ENCODE measurements at regions not wholly inside any gene's neighbourhood (a gene's known extent, or its start where the extent isn't known, plus 50 kb on each side); places are given as distances from the start of the nearest gene placed in this dataset.

- DNase-seq = no peak
Observed at GRCh38 chr10:29850371-29850770, 209.0 kb downstream of the JCAD start.

GRCh38 chr10:29849886-29850285 is 209.5 kb downstream of the JCAD start:
- DNase-seq = no peak

- DNase-seq = no peak
Observed at GRCh38 chr10:29849126-29849833, 210.1 kb downstream of the JCAD start.

GRCh38 chr10:29846881-29847280 is 212.1 kb upstream of the SVIL start:
- no peak for DNase-seq

- DNase-seq = no peak
Observed at GRCh38 chr10:29845166-29845565, 210.4 kb upstream of the SVIL start.

- no peak for DNase-seq
Observed at GRCh38 chr10:29843143-29843542, 208.4 kb upstream of the SVIL start.

- no peak for DNase-seq
Observed at GRCh38 chr10:29841724-29842649, 207.2 kb upstream of the SVIL start.

- no peak for DNase-seq
Observed at GRCh38 chr10:29840516-29841276, 205.9 kb upstream of the SVIL start.

GRCh38 chr10:29839826-29840515 is 205.2 kb upstream of the SVIL start:
- DNase-seq = no peak

GRCh38 chr10:29838539-29838938 is 203.8 kb upstream of the SVIL start:
- no peak for DNase-seq

GRCh38 chr10:29837586-29837985 is 202.8 kb upstream of the SVIL start:
- DNase-seq = no peak

- DNase-seq = no peak
Observed at GRCh38 chr10:29836396-29836795, 201.6 kb upstream of the SVIL start.

- no peak for DNase-seq
Observed at GRCh38 chr10:29835055-29835454, 200.3 kb upstream of the SVIL start.

- DNase-seq = no peak
Observed at GRCh38 chr10:29830531-29831512, 196.1 kb upstream of the SVIL start.

- no peak for DNase-seq
Observed at GRCh38 chr10:29829776-29830175, 195.0 kb upstream of the SVIL start.

GRCh38 chr10:29828956-29829355 is 194.2 kb upstream of the SVIL start:
- no peak for DNase-seq

- no peak for DNase-seq
Observed at GRCh38 chr10:29828440-29828894, 193.7 kb upstream of the SVIL start.

- no peak for DNase-seq
Observed at GRCh38 chr10:29827512-29827911, 192.7 kb upstream of the SVIL start.

GRCh38 chr10:29826801-29827450 is 192.2 kb upstream of the SVIL start:
- DNase-seq = no peak

- no peak for DNase-seq
Observed at GRCh38 chr10:29826221-29826620, 191.4 kb upstream of the SVIL start.

Data from T-helper 9 cell (primary cell).